ENCODE measurements at regions not wholly inside any gene's neighbourhood (a gene's known extent, or its start where the extent isn't known, plus 50 kb on each side); places are given as distances from the start of the nearest gene placed in this dataset.

DNA sequence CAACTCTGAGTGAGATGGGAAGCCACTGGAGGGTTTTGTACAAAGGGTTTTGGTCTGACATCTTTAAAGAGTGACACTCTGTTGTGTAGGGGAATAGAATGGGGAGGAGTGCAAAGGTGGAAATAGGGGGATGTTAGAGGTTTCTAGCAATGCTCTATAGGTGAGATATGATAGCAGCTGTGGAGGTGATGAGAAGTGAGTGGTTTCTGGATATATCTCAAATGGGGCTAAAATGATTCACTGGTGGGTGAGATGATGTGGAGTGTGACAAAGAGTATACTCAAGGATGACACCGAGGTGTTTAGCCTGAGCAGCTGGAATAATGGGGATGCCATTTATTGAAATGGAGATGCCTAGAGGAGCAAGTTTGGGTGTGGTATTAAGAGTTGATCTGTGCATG, 426.4 kb downstream of the PCNX1 start:
- Histone ChIP-seq H3K4me1 (replicated peaks in 1 of 2; ENCODE audit: control insufficient read depth in 2 of 2, insufficient read depth in 2 of 2, low read length in 2 of 2) (no peaks in the 10 kb centered on the region; a peak in 1 of 5 replicates), H3K9ac (ENCODE audit: insufficient read depth in 1 of 2, low read depth in 2 of 2, low read length in 2 of 2) (no peak overlapping the region), H3K79me2 (ENCODE audit: control insufficient read depth, insufficient read depth, low read length) (peaks cover 10% of the 10 kb centered on the region; the same call in 1 of the 3 replicates), H3K4me2 (ENCODE audit: insufficient read depth, low read length) (no peak overlapping the region), H3K4me3 (no peak overlapping the region), H3K9me1 (ENCODE audit: control insufficient read depth, insufficient read depth, low read length) (no peaks in the 10 kb centered on the region), H4K20me1 (replicated peaks; ENCODE audit: control insufficient read depth, insufficient read depth, low read length) (no peaks in the 10 kb centered on the region), H3K27ac (ENCODE audit: extremely low read depth, low read depth, low read length) (no peak overlapping the region), H3K36me3 (ENCODE audit: control insufficient read depth, insufficient read depth, low read length) (no peaks in the 10 kb centered on the region), H3K27me3 (ENCODE audit: control insufficient read depth in 2 of 2, insufficient read depth in 2 of 2, low read length in 2 of 2) (no peaks in the 10 kb centered on the region), H2AFZ (ENCODE audit: low read depth, low read length) (no peak overlapping the region), H3K9me3 (replicated peaks; ENCODE audit: control insufficient read depth, insufficient read depth, low read depth, low read length) (no peaks in the 10 kb centered on the region)
- in situ Hi-C loops (cut with MboI) = no loop called here
- ChIA-PET CTCF (ENCODE audit: low intra/inter-chr PET ratio) (no interaction called here), POLR2A (interaction anchor here (0.7 kb wide), 1 partner anchor 20 kb away, joined by 3 read pairs; no protein-coding TSS in a partner anchor)
- DNase-seq (ENCODE audit: extremely low read depth in 1 of 4, low spot score in 3 of 4) (no peak), FAIRE-seq (no peak), ATAC-seq (no peak)
- WGBS (ENCODE audit: insufficient coverage, low coverage, missing lambda C conversion rate) = 42% methylated on average over 1 of the region's 1 CpG
- intact Hi-C loops (cut with micrococcal nuclease) = no loop called here
- BruUV-seq (replicated peaks) = no TSS peak
- TF ChIP-seq TEAD4 (IDR thresholded peaks at IDR 0.05; ENCODE audit: low read length) (no peak), TEAD4 (CRISPR knock-in tag; IDR thresholded peaks at IDR 0.05; ENCODE audit: borderline replicate concordance) (no peak), ZBED1 (IDR thresholded peaks at IDR 0.05) (no peak), SAFB (IDR thresholded peaks at IDR 0.05; ENCODE audit: borderline replicate concordance, low read depth, low read length) (no peak), MTA3 (IDR thresholded peaks at IDR 0.05; ENCODE audit: borderline replicate concordance) (no peak), SMAD1 (IDR thresholded peaks at IDR 0.05; ENCODE audit: low read depth, low read length, partially characterized antibody) (no peak), PML (IDR thresholded peaks at IDR 0.05; ENCODE audit: low read length) (no peak), CHD1 (IDR thresholded peaks at IDR 0.05; ENCODE audit: low read length) (no peak)
- TF ChIP-seq, protein P1, sequence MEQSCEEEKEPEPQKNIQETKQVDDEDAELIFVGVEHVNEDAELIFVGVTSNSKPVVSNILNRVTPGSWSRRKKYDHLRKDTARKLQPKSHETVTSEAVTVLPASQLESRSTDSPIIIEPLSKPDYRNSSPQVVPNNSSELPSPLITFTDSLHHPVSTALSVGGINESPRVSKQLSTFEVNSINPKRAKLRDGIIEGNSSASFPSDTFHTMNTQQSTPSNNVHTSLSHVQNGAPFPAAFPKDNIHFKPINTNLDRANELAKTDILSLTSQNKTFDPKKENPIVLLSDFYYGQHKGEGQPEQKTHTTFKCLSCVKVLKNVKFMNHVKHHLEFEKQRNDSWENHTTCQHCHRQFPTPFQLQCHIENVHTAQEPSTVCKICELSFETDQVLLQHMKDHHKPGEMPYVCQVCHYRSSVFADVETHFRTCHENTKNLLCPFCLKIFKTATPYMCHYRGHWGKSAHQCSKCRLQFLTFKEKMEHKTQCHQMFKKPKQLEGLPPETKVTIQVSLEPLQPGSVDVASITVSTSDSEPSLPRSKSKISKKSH (CRISPR knock-in tag; IDR thresholded peaks at IDR 0.05) = no peak
- TF ChIP-seq, protein P2, sequence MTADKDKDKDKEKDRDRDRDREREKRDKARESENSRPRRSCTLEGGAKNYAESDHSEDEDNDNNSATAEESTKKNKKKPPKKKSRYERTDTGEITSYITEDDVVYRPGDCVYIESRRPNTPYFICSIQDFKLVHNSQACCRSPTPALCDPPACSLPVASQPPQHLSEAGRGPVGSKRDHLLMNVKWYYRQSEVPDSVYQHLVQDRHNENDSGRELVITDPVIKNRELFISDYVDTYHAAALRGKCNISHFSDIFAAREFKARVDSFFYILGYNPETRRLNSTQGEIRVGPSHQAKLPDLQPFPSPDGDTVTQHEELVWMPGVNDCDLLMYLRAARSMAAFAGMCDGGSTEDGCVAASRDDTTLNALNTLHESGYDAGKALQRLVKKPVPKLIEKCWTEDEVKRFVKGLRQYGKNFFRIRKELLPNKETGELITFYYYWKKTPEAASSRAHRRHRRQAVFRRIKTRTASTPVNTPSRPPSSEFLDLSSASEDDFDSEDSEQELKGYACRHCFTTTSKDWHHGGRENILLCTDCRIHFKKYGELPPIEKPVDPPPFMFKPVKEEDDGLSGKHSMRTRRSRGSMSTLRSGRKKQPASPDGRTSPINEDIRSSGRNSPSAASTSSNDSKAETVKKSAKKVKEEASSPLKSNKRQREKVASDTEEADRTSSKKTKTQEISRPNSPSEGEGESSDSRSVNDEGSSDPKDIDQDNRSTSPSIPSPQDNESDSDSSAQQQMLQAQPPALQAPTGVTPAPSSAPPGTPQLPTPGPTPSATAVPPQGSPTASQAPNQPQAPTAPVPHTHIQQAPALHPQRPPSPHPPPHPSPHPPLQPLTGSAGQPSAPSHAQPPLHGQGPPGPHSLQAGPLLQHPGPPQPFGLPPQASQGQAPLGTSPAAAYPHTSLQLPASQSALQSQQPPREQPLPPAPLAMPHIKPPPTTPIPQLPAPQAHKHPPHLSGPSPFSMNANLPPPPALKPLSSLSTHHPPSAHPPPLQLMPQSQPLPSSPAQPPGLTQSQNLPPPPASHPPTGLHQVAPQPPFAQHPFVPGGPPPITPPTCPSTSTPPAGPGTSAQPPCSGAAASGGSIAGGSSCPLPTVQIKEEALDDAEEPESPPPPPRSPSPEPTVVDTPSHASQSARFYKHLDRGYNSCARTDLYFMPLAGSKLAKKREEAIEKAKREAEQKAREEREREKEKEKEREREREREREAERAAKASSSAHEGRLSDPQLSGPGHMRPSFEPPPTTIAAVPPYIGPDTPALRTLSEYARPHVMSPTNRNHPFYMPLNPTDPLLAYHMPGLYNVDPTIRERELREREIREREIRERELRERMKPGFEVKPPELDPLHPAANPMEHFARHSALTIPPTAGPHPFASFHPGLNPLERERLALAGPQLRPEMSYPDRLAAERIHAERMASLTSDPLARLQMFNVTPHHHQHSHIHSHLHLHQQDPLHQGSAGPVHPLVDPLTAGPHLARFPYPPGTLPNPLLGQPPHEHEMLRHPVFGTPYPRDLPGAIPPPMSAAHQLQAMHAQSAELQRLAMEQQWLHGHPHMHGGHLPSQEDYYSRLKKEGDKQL (CRISPR knock-in tag; IDR thresholded peaks at IDR 0.05; ENCODE audit: borderline replicate concordance) = no peak
- TF ChIP-seq, protein P3, sequence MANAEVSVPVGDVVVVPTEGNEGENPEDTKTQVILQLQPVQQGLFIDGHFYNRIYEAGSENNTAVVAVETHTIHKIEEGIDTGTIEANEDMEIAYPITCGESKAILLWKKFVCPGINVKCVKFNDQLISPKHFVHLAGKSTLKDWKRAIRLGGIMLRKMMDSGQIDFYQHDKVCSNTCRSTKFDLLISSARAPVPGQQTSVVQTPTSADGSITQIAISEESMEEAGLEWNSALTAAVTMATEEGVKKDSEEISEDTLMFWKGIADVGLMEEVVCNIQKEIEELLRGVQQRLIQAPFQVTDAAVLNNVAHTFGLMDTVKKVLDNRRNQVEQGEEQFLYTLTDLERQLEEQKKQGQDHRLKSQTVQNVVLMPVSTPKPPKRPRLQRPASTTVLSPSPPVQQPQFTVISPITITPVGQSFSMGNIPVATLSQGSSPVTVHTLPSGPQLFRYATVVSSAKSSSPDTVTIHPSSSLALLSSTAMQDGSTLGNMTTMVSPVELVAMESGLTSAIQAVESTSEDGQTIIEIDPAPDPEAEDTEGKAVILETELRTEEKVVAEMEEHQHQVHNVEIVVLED (CRISPR knock-in tag; IDR thresholded peaks at IDR 0.05) = no peak
- TF ChIP-seq, protein P4, sequence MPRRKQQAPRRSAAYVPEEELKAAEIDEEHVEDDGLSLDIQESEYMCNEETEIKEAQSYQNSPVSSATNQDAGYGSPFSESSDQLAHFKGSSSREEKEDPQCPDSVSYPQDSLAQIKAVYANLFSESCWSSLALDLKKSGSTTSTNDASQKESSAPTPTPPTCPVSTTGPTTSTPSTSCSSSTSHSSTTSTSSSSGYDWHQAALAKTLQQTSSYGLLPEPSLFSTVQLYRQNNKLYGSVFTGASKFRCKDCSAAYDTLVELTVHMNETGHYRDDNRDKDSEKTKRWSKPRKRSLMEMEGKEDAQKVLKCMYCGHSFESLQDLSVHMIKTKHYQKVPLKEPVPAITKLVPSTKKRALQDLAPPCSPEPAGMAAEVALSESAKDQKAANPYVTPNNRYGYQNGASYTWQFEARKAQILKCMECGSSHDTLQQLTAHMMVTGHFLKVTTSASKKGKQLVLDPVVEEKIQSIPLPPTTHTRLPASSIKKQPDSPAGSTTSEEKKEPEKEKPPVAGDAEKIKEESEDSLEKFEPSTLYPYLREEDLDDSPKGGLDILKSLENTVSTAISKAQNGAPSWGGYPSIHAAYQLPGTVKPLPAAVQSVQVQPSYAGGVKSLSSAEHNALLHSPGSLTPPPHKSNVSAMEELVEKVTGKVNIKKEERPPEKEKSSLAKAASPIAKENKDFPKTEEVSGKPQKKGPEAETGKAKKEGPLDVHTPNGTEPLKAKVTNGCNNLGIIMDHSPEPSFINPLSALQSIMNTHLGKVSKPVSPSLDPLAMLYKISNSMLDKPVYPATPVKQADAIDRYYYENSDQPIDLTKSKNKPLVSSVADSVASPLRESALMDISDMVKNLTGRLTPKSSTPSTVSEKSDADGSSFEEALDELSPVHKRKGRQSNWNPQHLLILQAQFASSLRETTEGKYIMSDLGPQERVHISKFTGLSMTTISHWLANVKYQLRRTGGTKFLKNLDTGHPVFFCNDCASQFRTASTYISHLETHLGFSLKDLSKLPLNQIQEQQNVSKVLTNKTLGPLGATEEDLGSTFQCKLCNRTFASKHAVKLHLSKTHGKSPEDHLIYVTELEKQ (CRISPR knock-in tag; IDR thresholded peaks at IDR 0.05) = no peak

All from K562 (cell line).